Activated gamma-delta T cell (primary cell): ENCODE measurements at regions not wholly inside any gene's neighbourhood (a gene's known extent, or its start where the extent isn't known, plus 50 kb on each side); places are given as distances from the start of the nearest gene placed in this dataset.

ENCODE experiments used
- DNase-seq: peaks from one replicate; lab custom pipeline; 2025; lab: John Stamatoyannopoulos, UW

DNA sequence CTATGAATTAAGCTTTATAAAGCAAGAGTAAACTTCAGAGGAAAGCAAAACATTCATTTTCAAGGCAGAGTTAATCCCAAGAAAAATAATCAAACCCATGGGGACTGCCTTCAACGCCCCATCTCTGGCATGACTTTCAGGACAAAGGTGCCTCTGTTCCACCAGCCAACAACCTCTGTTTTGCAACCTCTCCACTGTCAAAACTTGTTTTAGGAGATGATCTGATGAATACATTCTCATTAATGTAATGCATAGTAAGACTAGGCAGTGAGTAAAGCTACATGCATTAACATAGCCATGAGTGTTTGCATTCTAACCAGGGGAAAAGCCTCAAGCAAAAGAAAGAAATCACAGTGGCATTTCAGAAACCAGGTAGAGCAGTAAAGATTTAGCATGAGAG is 357.0 kb downstream of the FBXO15 start:
- no peak for DNase-seq

DNA sequence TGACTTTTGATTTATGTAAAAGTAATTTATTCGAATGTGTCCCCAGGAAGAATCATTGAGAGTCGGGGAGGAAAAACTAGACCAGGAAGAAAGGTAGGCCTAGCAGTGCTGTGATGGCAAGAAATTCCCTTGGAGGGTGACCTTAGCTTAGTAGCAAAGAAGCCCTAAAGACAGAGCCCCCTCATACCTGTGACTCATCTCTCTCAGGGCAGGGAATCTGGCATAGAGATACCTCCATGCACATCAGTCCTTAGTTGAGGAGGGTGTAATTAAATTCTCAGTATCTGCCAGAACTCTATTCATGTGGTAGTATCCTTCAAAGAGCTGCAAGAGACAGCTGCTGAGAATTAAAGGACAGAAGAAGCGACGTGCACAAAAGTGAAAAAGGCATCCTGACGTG is 360.3 kb downstream of the FBXO15 start:
- DNase-seq: no peak

DNA sequence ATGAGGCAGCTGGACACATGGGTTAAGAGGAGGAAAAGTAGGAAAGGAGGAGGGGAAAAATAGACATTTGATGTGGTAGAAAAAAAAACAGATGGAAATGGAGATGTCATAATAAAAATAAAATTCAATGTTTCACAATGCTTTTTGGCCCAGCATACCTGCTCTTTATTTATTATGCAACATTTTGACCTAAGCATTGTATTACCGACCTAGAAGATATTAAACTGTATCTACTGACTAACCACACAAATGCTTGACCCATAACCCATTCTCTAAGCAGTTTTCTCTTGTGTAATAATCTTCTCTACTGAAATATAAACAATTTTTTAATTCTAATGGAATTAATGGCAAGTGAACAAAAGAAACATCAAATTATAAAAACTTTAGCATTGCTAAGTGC is 362.3 kb downstream of the FBXO15 start:
- no peak for DNase-seq

DNA sequence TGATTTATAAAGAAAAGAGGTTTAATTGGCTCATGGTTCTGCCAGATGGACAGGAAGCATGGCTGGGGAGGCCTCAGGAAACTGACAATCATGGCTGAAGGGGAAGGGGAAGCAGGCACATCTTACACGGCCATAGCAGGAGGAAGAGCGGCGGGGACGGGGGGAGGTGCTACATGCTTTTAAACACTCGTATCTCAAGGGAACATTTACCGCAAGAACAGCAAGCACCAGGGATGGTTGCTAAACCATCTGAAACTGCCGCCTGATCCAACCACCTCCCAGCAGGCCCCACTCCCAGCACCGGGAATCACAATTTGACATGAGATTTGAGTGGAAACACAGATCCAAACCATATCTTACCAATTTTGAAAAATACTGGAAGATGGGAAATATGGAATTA is 362.8 kb downstream of the FBXO15 start:
- DNase-seq: no peak

DNA sequence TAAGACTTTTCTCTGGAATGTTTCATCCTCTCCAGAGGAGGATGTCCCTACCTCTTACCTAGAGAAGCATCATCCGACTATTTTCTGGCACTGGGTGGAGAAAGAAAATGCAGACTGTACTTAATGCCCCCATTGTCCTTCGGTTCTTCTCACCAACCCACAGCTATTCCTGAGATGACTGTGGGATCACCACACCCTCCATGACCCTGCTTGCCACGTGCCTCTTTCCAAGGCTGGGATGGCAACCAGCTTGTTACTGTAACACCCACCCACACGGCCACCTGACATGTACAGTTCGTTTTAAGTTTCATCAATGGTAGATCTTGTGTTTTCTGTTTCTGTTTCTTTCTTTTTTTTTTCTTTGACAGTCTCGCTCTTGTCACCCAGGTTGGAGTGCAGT is 365.2 kb downstream of the FBXO15 start:
- DNase-seq: no peak

DNA sequence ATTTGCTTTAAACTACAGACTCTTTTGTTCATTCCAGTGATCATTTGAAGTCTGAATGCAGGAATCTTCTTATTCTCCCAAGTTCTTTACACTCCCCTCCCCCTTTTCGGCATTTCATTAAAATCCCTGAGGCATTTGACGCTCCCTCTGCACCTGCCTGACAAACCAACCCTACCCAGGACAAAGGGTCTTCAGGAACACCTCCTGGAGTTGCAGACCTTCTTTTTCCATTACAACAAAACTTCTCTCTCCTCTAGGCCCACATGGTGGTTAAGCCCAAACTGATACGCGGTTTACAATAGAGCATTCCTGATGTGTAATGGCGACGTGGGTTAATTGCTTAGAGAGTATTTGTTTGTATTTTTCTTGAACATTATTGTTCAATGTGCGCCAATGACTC is 367.4 kb downstream of the FBXO15 start:
- DNase-seq: no peak

DNA sequence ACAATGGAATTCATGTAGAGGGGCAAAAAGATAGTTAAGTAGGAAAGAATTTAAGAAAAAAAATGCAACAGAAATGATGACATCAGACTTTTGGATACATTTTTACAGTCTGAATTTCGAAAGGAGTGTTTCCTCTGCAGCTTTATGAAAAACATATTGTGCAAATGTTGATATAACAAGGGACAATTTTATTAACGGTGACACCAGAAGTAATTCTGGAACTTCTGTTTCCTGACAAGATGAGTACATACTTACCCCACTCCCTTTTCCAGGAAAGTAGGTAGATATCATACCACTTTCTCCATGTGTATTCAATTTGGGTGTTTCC is 369.6 kb downstream of the FBXO15 start:
- no peak for DNase-seq

DNA sequence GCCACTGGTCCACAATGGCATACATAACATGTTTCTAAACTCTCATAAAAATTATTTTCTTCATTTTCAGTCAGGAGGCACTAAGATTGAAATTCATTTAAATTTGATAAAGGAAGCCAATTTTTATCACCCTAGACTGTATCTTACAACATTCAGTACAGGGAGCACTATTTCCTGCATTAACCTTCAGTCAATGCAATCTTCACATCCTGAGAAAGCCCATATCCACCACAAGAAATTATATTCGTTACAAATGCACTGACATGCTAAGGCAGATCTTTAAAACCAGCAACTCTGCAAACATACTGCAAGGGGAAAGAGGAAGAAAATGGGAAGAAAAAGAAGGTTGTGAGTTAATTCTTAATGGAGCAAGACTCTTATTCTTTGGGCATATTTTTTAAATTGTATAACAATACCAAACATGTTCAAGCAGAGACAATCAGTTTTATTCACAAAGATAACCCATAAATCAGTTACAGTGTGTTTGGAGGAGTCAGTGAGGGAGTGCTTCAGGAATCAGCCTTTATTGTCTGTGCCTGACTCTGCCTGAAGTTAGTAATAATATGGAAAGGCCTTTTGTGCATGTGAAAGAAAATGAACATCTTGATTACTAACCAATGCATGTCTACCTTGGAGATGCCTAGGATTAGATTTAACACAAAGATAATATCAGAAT is 370.1 kb downstream of the FBXO15 start:
- no peak for DNase-seq

DNA sequence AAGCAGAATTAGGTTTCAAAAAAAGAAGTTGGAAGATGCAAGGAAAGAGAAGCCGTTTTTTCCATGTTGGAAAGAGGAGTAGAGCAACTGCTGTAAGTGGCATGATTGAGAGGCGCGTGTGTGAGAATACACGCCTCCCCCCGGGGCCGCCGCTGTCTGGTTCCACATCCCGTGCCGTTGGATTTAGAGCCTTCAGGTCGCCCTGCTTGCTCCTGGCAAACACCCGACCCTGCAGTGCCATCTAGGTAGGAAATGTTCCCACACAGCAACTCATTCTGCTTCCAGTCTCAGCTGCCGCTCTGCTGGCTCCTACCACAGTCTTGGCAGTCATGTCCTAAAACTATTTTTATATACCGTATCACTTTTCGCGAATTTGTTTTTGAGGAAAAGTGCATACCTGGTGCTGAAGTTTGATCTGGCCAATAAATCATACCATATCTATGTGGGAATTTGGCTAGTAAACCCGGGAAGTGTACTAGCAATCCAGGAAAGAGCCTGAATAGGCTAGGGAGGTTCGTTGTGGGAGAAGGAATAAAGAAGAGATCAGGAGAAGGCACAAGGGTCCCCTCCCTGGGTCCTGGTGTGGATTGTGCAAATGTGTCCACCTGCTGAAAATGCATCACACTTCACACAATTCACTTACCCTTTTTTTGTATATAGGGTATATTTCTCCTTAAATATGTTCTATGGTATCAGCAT is 372.7 kb downstream of the FBXO15 start:
- peak; percentile 3 for DNase-seq

DNA sequence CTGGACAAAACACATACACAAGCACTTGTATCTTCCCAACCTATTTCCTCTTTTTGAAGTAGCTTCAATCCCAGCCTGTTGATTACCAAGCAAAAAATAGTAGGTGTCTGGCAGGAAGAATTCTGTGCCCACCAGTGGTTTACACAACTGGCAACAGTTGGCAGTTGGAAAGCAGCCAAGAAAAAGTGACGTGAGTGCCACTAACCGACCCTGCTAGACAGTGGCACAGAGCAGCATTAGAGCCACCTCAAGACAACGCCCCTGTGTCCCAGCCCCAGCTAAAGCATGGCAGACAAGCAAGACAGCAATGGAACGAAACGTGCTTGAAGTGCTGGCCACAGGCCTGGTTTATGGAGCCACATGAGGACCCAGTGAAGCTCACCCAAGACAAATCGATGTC is 379.6 kb downstream of the FBXO15 start:
- no peak for DNase-seq

DNA sequence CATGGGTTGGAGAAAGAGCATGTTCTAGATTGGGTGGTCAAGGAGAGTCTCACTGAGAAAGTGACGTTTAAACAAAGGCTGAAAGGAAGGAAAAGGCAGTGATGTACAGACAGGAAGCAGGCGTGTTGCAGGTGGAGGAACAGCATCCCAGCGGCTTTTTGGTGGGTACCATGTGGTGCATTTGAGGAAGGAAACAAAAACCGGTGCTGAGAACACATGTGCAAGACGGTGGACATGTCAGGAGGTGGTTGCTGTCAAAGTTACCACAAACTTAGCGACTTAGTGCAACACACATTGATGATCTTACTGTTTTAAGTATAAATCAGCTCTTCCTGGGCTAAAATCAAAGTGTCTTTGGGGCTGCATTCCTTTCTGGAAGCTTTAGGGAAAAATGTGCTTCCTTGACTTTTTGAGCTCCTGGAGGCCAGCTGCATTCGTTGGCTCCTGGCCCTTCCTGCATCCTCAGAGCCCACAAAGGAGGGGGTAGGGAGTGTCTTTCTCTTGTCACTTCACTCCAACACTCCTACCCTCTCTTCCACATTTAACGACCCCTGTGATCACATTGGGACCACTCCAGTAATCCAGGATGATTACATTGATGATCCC is 380.6 kb downstream of the FBXO15 start:
- DNase-seq: no peak

DNA sequence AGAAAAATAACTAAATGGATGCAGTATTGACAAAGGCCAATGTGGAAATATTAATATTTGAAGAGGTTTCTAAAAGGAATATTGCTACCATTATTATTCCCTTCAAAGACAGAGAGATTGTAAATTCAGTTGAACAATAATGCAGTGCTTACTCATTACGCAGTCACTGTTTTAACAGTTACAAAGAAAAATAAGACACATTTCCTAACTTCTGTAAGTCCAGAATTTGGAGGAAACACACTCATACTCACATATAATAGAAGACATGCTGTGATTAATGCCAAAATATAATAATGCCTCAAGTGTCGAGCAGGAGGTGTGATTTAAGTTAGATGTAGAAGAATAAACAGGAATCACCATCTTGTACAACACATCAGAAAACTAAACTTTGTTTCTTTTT is 389.2 kb downstream of the FBXO15 start:
- DNase-seq: no peak

DNA sequence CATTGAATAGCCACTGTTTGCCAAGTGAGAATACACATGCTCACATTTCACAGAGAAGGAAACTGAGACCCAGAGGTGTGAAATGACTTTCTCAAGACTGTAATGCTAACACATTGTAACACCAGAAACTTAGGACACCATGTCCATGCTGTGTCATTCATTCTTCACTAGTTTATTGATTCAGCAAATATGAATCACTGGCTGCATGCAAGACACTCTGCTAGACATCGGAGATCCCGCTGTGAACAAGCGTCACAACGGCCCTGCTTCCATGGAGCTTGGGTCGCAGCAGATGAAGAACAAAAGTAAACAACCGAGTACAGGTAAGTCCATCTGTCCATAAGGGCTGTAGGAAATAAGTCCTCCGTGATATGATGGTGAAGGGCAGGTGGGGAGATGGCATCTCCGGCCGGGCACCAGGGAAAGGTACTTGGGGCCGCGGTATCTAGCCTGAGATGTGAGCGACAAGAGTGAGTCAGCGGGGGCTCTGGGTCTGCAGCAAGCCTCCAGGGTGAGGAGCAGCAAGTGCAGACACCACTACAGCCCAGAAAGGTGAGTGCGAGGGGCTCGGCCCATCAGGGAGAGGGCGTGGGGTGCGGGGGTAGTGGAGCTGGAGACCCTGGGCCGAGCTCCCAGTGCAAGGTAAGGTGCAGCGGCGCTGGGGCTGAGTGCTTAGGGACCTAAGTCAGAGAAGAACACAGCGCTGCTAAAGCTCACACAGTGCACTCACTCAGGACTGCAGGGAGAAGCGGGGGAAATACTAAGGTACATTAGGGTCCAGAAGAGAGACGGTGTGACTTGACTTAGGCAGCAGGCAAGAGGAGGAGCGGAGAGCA is 391.2 kb downstream of the FBXO15 start:
- no peak for DNase-seq

DNA sequence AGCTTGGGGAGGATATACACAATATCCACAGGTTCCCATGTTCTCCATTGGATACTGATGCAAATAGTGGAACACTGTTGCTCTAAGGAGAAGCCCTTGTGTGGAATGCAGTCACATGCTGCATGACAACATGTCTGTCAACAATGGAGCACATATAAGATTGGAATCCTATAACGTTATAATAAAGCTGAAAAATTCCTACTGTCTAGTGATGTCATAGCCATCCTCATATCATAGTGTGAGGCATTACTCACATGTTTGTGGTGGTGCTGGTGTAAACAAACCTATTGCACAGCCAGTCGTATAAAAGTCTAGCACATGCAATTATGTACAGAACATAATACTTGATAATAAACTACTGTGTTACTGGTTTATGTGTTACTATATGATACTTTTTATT is 394.7 kb downstream of the FBXO15 start:
- DNase-seq: no peak

DNA sequence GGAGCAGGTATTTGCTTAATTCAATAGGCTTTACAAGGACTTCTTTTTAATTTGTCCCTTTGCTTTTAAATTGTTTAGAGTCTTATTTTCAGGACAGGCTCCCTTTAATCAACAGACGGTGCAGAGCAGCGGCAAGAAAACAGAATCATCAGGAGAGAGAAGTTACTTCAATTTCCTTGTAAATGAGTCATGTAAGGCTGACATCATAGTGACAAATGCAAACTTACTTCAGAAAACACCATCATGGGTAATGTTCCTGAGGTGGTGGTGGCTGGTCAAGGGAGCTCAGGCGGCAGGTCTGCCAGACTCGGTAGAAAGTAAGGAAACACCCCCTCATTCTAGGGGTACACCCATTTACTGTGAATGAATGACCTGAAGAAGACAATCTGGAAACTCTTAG is 395.1 kb downstream of the FBXO15 start:
- DNase-seq: no peak

DNA sequence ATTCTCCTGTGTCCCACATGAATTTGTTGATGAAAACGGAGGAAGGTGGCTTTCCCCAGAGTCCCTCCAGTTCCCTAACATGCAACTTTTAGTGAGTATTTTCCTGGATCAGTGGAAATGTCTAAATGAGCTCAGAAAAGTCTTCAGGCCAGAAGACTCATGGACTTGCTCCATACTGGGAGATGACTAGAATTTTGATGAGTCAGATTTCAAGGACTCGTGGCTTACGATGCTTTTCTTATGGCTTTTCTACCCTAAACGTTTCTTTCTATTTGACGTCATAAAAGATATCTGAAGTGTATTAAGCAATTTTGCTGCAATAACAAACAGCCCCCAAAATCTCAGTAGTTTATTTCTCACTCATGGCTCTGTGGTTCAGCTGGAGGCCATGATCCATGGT is 397.6 kb downstream of the FBXO15 start:
- no peak for DNase-seq

DNA sequence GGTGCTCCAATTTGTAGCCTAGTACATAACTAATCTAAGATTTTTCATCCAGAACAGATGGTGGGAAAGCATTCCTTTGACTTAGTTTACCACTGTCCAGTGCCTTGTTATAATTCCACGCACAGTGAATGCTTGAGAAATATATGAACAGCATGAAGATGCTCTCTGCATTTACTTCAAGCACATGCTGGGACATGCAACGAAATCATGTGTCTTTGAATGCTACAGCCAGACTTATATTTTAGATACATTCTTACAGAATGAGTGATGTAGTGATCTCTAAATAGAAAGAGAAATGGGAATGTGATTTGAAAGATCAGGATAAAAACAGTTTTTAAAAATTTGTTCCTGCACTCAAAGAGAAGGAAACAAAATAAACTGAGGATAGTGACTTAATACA is 398.3 kb downstream of the FBXO15 start:
- no peak for DNase-seq

DNA sequence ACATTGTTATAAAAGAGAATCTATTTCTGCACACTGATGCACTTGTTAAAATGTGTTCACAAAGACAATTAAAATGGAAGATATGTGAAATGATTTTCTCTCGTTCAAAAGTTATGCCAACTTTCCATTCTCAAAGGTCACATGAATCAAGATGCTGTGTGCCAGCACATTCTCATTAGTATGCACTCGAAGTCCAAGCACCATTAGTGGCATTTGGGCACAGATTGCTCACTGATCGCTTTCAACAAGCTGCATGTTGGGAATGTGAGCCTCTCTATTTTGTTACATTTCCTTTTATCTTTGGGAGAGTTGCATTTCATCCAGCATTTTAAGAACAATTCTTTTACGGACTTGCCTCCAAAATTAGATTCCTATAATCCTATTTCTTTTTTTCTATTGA is 398.9 kb downstream of the FBXO15 start:
- DNase-seq: no peak

DNA sequence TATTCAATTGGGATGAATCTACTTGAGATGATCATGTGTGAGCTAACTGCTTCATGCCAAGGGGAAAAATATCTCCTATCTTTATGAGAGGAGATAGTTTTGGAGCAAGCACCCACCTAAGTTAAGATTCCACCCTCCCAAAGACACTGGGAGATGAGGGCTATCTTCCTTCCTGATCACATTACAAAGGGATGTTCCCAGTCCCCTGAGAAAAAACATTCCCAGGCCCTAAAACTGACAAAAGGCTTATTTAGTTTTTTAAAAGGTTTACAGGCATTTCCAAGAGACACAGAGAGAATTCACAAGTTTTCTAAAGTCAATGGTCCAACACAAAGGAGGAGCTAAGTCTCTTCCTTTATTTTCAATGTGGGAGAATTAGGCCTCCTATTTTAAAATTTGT is 401.5 kb downstream of the FBXO15 start:
- DNase-seq: no peak

DNA sequence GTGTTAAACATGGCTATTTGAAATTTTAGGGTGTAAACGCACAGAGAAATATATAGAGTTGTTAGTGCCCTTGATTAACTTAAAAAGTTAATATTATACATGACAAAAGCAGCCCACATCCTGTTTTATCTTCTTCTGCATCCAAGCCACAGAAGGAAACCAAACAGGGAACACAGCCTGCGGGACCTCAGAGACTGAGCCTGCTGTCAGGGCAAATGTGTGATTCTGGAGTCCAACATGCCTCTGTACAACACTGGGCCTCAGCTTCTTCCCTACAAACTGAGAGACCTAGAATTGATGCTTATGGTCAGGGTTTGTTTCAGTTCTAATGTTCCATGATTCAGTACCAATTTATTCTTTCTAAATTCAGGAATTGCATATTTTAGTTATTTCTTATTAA is 404.7 kb downstream of the FBXO15 start:
- DNase-seq: no peak

DNA sequence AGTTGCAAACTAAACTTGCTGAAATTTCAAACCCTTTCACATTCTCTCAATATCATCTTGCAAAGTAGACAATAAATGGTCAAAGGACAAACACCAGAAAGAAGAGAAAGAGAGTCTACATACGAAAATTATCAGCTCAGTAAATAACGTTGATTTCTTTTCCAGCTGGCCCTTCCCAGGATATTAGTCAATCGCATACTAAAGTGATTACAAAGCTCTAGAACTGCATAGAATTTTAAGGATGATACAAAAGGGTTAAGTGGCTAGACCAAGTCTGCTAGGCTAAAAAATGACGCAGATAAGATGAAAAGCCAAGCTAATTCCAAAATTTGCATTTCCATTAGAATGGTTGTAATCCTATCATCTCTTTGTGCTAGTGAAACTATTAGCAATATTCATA is 405.7 kb downstream of the FBXO15 start:
- no peak for DNase-seq

DNA sequence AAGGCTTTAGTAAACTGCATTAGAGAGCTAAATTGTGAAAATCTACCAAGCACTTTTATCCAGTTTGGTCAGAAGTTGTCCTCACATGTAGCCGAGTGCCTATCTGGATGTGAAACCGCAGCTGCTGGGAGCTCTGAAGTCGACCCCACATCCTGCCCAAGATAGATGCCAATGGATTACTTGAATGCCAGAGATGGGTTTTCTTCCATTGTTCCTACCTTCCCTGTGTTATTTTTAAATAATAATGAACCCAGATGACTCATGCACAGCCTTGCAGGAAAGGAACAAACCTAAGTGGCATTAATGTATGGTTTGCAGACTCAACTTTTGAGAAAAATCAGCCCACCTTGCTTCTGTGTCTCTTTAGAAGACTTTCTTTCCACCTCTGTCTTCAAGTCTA is 408.5 kb downstream of the FBXO15 start:
- no peak for DNase-seq

DNA sequence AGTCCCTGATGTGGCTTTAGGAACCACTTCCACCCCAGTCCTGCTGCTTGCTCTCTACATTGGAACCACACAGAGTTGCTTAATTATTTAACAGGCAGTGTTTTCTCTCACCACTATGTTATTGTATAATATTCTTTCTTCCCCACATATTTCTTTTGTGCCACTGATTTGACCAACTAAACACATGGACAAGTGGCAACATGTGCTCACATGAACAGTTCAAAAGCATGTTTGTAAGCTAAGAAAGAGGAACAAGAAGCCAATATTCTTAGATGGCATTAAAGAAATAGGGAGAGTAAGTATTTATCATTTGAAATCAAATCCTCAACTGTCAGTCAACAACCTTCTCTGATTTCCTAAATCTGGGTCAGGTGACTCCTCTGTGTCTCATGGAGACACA is 409.6 kb downstream of the FBXO15 start:
- DNase-seq: no peak
